AG10803 (cell line): ENCODE measurements at regions not wholly inside any gene's neighbourhood (a gene's known extent, or its start where the extent isn't known, plus 50 kb on each side); places are given as distances from the start of the nearest gene placed in this dataset.

ENCODE experiments used
- DNase-seq: peaks from one replicate; pipeline ENCODE4 v3.0.0; 2010; ENCODE audit warnings: low read depth
- H3K4me3 ChIP-seq: 2 replicates; pipeline ENCODE4 v1.5.1; 2011; ENCODE audit warnings: mild to moderate bottlenecking, low read length, control low read depth
- TF ChIP-seq, protein P1 (sequence below): conservative IDR thresholded peaks from 2 replicates; pipeline ENCODE4 v1.5.1; 2011; ENCODE audit warnings: mild to moderate bottlenecking, low read length, control low read depth, inconsistent platforms

DNA sequence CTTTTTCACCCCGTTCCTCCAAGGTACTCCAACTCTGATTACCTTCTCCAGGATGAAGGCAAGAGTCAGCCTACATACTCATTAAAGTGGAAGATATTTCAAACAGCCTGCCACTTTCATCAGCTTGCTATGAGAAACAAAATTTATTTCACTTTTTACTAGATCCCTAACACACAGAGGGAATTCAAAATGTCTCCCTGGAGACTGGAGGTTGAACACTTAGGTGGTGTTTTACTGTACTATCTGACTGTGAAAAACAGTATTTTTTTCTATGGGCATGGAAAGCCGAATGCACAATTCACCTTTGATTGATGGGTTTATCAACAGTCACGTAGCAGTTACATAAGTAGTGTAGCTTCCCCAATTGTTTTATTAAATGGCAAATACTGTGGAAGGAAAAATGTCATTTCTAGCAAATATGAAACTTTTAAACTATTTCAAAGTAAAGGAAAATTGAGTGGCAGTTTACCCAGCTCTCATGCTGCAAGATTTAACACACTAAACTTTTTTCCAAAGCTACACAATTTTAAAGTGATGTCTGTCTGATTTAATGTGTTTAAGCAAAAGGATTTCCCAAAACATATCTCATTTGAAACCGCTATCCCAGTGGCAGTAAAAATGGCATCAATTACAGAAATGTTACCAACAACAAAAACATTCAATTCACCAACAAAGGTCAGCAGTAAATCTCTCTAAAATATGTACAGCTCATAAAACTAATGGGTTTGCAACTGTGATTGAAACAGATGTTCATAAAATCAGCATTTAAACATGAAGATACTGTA lies 125.0 kb upstream of the TLE4 start:
- no peak overlapping the region for H3K4me3 ChIP-seq
- DNase-seq: peak; percentile 30
- TF ChIP-seq, protein P1, sequence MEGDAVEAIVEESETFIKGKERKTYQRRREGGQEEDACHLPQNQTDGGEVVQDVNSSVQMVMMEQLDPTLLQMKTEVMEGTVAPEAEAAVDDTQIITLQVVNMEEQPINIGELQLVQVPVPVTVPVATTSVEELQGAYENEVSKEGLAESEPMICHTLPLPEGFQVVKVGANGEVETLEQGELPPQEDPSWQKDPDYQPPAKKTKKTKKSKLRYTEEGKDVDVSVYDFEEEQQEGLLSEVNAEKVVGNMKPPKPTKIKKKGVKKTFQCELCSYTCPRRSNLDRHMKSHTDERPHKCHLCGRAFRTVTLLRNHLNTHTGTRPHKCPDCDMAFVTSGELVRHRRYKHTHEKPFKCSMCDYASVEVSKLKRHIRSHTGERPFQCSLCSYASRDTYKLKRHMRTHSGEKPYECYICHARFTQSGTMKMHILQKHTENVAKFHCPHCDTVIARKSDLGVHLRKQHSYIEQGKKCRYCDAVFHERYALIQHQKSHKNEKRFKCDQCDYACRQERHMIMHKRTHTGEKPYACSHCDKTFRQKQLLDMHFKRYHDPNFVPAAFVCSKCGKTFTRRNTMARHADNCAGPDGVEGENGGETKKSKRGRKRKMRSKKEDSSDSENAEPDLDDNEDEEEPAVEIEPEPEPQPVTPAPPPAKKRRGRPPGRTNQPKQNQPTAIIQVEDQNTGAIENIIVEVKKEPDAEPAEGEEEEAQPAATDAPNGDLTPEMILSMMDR: no peak

DNA sequence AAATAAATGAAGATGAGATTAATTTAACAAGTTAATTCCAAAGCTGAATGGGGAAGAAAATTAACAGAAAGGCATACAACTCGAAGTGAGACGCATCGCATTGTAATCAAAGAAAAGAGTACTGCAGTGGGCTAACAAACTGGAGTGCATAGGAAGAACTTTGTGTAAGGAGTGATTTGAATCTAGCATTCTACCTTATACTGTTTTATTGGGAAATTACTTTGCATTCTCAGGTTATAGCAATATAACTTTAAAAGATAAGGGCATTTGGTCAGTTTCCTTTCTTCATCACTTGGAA lies 124.5 kb upstream of the TLE4 start:
- TF ChIP-seq, protein P1: no peak
- H3K4me3 ChIP-seq: no peak overlapping the region
- DNase-seq: no peak

- DNase-seq: no peak
- TF ChIP-seq, protein P1: no peak
- H3K4me3 ChIP-seq: no peak overlapping the region
These were observed 124.0 kb upstream of the TLE4 start for GRCh38 chr9:79447762-79448161.

- no peak overlapping the region for H3K4me3 ChIP-seq
- TF ChIP-seq, protein P1: no peak
- DNase-seq: no peak
These were observed 119.5 kb upstream of the TLE4 start for GRCh38 chr9:79452265-79452664.

GRCh38 chr9:79461712-79462111 lies 110.1 kb upstream of the TLE4 start:
- no peak overlapping the region for H3K4me3 ChIP-seq
- no peak for DNase-seq
- TF ChIP-seq, protein P1: no peak

DNA sequence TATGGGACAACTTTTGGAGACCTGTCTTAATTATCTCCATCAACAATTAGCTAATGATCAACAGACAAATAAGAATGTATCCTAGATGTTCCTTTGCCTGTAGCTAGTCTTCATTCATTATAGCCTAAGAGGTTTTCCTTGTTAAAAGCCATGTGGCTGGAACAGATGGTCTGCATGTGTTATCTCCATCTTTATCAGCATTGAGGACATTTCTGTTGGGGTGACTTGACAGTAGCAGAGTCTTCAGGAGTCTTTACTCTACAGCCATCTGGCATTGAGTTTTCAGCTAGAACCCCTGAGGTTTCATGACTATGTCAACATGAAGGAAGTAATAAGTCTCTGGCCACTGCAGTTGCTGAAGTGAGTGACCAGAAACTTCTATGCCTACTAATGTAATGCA lies 106.6 kb upstream of the TLE4 start:
- TF ChIP-seq, protein P1: no peak
- no peak overlapping the region for H3K4me3 ChIP-seq
- DNase-seq: no peak

- no peak for DNase-seq
- no peak overlapping the region for H3K4me3 ChIP-seq
- TF ChIP-seq, protein P1: no peak
These were observed 102.6 kb upstream of the TLE4 start for GRCh38 chr9:79469164-79469563.
